HG03378 (cell line): ENCODE measurements at regions not wholly inside any gene's neighbourhood (a gene's known extent, or its start where the extent isn't known, plus 50 kb on each side); places are given as distances from the start of the nearest gene placed in this dataset.
"Not testable (repeated sequence)": the region's sequence is repeated elsewhere in the genome, so short reads cannot be mapped to it uniquely, and the experiment has no call there.

ENCODE experiments used
- ATAC-seq: cut with Tn5 transposase; IDR thresholded peaks from one replicate; pipeline ENCODE4 v1.9.1; 2021; ENCODE audit warnings: mild to moderate bottlenecking, moderate library complexity; ENCODE audit not compliant: unreplicated experiment

DNA sequence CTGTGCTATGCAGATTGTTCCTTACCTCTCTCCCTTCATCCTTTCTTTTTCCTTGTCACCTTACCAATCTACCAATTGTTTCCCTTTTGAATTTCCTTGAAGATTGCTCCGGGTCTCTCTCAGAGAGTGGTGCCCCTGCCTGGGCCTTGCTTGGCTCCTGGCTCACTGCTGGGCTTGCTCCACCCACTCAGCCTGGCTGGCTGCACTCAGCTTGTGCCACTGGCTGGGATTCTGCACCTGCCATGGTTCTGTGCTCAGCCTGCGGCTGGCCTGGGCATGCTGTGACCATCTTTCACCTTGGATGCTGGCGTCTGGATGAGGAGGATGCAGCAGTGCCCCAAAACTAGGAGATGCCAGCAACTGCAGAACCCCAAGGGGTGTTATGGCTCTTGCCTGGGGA is 463.9 kb upstream of the CXADR start:
- ATAC-seq = no peak

DNA sequence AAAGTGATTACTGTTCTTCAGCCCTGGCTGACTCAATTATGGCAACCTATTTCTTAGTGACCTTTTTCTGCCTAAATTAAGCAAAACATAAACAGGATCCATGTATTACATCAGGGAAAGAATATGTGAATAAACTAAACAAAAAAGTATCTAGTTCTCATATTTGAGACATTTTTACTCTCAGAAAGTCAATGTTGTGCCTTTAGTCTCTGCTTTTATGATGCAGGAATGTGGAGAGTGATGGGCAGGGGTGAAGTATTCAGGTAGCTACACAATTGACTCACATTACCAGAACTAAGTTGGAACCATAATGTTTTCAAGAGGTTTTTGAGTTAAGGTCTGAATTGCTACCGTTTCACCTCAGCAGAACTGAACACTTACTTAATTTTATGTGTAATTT is 462.7 kb upstream of the CXADR start:
- no peak for ATAC-seq

DNA sequence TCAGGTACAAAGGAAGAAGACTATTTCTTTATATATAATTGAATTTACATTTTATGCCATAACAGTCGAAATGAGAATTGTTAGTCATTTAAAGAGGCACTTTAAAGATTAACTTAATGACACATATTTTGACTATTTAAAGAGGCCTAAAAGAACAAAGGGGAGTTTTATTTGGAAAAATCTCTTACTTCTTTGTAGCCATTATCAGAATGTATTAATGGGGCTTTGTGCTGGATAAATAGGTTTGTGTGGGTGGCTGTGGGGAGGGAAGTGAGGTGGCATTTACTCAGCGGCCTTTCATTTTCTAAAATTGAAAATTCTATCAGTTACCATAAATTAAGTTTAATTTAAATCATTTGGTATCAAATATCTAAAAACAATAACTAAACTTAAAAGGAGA is 462.2 kb upstream of the CXADR start:
- ATAC-seq = no peak

DNA sequence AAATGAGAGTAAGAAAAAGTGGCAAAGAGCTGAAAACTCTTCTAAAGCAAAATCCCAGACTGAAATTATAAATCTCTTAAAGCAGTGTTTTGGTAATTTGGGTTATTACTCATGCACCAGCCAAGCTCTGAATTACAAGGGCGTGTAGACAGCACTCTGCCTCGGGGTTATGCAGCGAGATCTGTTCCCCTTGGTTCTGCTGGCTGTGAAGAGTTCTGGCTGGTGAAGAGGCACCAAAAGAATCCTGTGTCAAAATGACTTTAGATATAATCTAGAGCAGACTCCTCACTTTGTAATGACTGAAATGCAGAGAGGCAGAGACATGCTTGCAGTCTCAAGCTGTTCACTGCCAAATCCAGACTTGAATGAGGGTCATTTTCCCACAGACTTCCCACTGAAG is 461.8 kb upstream of the CXADR start:
- no peak for ATAC-seq

DNA sequence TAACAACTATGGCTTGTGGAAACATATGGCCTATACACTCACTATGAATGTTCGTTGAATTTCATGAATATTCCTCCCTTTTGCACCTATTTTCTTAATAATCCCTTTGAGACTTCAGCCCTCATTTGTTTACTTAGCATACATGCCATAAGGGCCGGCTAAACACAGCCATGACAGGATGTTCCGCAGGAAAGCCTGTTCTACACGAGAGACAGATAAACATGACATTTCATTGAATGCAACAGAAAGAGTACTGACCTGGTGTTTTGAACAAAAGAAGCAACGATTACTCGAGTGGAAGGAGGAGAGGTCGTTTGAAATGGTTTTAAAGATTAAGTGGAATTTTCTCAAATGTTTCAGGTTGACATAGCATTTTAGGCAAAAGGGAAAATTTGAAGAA is 459.5 kb upstream of the CXADR start:
- ATAC-seq = no peak

DNA sequence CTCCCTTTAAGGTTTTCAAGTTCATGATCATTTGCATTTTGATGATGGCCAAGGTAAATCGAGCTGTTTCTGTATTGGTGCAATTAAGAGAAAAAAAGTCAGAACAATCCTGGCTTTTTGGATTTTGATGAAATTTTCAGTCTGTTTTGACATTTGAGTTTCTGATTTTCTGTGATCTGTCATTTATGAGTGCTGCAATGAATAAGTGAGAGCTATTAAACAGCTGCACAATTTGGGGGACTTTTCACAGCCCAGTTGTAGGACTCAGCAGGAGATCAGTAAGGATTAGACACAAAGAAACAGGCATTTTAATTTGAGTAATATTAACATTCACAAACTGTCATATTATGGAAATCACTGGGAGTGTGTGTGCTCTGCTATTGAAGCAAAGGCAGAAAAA is 452.9 kb upstream of the CXADR start:
- no peak for ATAC-seq

DNA sequence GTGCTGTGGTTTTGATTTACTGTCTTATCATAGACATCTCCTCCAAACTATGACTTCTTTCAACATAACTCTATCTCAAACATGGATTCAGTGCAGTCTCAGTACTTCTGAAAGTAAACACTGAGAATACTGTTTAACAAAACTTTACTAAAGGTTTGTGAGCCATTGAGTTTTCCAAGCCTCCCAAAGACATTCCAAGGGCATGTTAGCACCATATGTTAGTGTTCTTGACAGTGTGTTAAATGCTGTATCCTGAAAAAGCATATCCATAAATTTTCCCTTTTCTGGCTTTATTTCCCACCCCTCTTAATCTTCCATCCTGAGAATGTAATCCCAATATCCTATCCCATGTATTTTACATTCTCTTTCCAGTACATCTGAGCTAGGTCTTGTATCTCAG is 446.8 kb upstream of the CXADR start:
- ATAC-seq = no peak

DNA sequence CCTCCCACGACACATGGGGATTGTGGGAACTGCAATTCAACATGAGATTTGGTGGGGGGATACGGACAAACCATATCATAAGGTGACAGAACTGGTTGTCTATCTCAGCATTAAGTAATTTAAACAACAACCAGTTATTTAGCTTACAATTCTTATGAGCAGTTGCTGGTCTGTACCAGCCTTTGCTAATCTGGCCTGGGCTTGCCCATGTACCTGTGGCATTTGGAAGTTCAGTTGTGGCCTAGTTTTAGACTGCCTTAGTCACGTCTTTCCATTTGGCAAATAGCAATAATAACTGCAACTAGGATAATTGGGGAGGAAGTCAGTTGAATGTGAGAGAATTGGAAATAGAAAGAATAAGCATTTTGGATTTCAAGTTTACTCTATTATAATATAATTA is 441.8 kb upstream of the CXADR start:
- no peak for ATAC-seq

DNA sequence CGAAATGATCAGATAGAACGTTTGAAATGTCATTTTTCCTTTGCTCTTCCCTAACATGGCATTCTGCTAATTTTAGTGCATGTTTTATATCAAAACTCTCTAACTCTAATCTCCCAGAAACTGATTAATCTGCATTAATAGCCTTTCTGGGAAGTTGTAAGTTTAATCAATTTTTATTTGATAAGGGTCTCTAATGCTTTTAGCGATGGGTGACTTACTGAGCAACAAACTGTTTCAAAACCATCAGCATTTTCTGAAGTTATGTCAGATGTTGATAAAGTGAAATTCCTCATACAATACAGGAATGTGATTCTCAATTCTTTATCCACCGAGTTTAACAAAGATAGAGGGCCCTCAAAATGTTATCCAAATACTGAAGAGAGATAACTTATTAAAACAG is 431.6 kb upstream of the CXADR start:
- ATAC-seq = no peak

DNA sequence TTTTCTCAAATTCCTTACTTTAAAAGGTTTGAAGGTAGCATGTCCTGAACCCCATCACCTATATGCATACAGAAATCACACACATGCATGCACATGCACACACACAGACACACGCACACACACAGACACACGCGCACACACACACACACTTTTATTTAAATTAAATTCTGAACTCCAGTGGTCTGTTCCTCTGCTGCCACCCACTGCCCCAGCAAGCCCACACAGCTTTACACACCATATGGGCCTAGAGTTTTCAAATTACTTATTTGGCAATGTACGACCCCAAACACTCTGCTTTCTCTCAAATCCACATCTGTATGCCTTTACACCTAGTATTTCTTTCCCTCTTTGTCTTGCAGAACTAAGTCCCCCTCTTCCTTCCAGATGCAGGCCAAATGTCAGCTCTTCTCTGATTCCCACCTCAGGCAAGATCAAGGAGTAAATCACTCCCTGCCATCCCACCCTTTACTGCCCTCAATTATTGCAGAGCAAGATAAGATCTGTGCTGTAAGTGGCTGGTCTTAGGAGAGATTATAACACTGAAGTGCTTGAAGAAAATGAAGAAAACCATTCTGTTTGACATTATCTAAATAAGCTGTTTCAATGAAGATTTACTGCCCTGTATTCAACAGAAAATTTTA is 429.9 kb upstream of the CXADR start:
- no peak for ATAC-seq

DNA sequence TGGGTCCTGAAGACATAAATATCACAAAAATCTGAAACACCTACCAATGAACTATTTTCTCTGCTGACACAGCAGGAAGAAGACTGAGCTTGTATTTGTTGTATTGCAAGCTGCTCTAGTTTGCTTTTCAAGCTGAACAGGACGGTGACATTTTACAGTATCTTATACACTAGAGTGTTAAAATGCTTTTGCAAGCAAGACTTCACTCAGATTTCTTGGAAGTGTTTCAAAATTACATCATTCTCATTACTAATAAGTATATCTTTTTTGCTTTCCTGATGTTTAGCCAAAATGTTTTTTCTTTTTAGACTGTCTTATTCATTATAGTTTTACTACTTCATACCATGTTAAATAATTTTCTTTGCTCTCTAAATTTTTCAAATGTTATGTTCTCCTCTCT is 427.1 kb upstream of the CXADR start:
- ATAC-seq = no peak

DNA sequence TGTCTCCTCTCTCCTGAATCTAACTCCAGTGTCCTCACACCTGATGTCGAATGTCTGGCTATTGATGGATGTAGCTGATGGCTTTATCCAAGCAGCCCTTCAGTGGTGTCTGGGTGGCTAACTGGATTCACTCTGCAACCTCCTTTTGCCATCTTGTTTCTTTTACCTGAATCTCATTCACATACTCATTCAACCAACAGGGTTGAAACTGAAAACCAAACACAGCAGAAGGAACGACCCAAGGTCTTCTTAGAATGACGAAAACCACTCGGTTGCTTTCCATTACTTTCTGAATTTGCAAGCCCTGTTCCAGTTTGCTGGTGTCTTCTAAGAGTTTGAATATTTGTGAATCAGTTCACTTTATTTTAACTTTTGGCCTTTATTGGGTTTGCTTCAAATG is 424.3 kb upstream of the CXADR start:
- no peak for ATAC-seq

DNA sequence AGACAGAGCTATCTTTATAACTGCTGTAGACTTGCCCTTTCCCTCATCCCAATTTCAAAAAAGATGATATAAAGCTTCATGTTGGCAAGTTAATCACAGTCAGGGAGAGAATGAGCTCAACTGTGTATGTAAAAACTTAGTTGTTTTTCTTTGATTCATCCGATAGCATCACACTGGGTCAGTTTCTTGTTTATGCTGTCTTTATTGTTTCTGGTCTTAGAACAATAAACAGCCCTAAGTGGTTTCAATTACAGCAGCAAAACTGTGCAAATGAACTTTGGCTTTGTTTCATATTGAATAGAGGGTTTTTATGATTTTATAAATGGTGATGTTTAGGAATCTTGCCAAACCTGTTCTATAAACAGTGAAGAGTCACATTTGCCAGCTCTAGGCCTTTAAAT is 423.8 kb upstream of the CXADR start:
- no peak for ATAC-seq

DNA sequence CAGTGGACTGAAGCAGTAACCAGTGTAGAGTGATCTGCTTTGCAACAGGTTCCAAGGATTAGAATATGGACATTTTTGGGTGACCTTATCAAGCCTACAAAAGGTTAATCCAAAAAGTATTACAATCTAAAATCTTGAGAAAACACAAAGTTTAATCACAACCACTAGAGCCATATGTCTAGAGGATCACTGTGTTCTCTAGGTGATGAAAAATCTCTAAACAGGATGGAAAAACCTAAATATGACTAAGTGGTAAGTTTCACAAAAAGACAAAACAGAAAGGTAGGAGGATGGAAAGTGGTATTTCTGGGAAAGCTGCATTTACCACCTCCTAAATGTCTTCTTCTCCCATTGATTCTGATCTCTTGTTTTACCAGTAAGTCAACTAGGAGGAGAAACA is 411.1 kb upstream of the CXADR start:
- ATAC-seq = no peak

DNA sequence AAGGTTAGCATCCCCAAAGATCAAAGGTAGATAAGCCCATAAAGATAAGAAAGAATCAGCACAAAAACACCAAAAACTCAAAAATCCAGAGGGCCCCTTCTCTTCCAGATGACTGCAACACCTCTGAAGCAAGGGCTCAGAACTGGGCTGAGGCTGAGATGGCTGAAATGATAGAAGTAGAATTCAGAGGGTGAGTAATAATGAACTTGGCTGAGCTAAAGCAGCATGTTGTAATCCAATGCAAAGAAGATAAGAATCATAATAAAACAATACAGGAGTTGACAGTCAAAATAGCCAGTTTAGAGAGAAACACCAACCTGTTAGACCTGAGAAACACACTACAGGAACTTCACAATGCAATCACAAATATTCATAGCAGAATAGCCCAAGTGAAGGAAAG is 406.9 kb upstream of the CXADR start:
- no peak for ATAC-seq

DNA sequence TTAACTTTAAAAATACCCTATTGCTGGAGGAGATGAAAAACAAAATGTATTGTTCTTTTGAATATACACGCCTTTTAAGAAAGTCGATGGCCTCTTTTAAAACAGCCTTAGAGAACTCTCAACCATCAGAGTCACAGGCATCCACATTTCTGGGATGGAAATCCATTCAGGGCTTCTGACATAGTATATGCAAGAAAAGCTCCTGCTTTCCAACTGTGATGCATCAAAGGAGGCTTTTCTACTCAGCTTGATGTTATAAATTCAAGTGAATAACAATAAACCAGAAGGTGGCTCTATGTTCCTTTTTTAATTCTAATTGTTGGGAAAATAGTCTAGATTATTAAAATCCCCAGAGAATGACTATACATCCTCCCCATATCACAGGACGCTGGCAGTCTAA is 398.8 kb upstream of the CXADR start:
- ATAC-seq = no peak

DNA sequence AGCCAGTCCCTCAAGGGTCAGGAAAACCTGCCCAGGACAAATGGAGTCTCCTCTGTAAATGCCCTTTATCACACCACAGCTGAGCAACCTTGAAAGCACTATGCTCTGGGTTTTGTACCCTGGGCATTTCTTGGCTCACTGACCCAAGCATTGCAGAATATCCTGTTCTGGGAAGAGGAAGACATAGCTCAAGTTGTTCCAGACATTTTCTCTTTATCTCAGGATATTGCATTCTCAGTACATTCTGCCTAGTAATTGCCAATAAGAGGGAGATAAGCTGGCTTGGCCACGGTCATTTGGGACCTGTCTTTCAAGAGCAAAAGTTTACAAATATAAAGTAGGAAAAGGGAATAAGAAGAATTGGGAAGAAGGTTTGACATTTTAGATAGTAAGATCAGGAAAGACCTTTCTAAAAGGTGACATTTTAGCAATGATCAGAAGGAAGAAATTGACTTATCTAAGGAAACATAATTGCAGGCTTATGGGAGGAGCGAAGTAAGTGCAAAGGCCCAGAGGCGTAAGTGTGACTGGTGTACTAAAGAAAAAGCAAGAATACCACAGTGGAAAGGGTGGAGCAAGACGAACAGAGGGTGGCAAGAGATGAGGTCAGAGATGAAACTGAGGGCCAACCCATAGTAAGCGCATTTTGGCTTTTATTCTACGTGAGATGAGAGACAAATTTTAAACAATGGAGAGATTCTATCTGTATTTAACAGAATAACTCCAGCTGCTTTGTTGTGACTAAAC is 394.0 kb upstream of the CXADR start:
- ATAC-seq = no peak

DNA sequence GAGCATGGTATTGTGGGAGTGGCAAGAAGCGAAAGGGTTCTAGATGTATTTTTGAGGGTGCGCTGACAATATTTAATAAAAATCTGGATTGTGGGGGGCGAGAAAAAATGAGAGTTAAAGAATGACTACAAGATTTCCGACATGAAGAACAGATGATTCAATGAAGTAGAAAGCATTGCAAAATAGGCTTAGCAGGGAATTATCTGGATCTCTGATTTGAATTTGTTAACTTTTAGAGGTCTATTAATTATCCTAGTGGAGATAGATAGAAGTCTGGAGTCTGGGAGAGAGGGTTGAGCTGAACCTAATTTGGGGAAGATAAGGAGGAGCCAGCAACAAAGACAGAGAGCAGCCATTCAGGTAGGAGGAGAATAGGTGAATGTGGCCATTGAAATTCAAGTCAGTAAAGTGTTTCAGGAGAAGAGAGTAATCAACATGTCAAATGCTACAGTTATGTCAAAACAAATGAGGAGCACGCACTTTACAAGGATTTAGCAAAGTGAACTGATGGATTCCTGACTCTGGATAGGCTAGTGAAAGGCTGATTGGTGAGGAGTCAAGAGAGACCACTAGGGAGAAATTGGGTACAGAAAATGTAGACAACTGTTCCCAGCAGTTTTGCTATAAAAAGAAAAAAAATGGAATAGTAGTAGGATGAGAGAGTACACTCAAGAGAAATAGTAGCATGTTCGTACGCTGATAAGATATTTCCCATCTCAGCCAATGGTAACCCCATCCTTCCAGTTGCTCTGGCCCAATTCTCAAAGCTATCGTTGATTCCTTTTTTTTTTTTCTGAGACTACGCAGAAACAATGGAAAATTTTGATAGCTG is 393.2 kb upstream of the CXADR start:
- ATAC-seq = no peak

DNA sequence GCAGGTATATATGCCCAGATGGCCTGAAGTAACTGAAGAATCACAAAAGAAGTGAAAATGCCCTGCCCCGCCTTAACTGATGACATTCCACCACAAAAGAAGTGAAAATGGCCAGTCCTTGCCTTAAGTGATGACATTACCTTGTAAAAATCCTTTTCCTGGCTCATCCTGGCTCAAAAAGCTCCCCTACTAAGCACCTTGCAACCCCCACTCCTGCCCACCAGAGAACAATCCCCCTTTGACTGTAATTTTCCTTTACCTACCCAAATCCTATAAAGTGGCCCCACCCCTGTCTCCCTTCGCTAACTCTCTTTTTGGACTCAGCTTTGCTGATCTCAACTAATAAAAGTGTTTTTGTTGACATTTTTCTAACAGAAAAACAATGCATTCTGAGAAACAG is 385.4 kb upstream of the CXADR start:
- ATAC-seq = not testable (repeated sequence)

DNA sequence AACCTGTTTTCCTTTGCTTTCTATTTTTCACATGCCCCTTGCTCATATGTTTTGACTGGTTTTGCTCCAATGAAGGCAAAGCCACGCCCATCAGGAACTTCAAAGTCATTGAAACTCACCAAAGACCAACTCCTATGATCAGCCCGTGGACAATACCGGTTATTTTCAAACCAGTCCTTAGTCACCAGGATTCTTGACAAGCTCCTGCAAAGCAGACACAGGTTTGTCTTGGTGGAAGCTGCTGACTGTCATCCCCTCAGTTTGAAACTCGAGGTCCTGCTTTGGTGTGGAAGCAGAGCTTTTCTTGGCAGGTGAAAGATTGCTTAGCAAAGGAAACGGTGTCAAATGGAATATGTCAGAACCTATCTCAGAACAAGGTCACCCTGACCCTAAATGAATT is 384.7 kb upstream of the CXADR start:
- ATAC-seq = no peak

DNA sequence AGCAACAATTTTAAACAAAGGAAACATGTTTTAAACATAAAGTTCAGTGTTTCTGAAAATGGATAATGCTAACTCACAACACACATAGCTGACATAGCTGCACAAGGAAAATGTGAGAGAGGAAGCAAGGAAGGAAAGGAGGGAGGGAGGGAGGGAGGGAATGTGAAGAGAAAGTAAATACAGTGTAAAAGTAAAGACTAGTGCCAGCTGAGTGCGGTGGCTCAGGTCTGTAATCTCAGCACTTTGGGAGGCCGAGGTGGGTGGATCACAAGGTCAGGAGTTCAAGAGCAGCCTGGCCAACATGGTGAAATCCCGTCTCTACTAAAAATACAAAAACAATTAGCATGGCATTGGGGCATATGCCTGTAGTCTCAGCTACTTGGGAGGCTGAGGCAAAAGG is 373.7 kb upstream of the CXADR start:
- ATAC-seq = not testable (repeated sequence)

DNA sequence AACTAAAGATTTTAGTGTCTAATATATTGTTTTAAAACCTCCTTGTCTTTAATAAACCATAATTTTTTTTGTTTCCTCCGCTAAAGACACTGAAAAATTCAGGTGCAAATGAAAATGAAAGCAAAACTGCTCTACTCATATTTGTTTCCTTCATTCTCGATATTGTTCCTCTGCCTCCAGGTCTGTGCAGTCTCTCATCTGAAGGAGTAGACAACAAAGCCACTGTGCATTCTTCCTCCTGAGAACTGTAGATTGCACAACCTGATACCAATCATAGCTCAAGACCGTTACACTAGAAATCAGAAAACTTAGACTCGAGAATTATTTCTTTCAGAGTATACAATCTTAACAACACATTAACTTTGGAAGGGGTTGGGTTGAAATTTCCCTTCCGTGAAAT is 373.1 kb upstream of the CXADR start:
- no peak for ATAC-seq
